SK-N-SH treated with all-trans-retinoic acid at 6 μM for 48 hours (cell line): ENCODE measurements at regions not wholly inside any gene's neighbourhood (a gene's known extent, or its start where the extent isn't known, plus 50 kb on each side); places are given as distances from the start of the nearest gene placed in this dataset.

Experiments
- ATAC-seq: fragments of 200-7000 bp; cut with Tn5 transposase; 3 replicates; pipeline ENCODE4 v1.9.1; 2020; ENCODE audit warnings: mild to moderate bottlenecking, moderate library complexity
- BACH2 ChIP-seq: fragments of 250-450 bp; sonication (Bioruptor Pico); IDR thresholded peaks from 2 replicates; pipeline ENCODE4 v1.9.0; 2021; ENCODE audit warnings: mild to moderate bottlenecking, borderline replicate concordance
- CSDC2 ChIP-seq: fragments of 250-450 bp; sonication (Bioruptor Pico); IDR thresholded peaks from 2 replicates; pipeline ENCODE4 v1.5.0; 2020; ENCODE audit warnings: mild to moderate bottlenecking, moderate library complexity
- ESRRG ChIP-seq: fragments of 250-450 bp; sonication (Bioruptor Pico); IDR thresholded peaks from 2 replicates; pipeline ENCODE4 v1.6.1; 2021; ENCODE audit warnings: mild to moderate bottlenecking
- GLIS3 ChIP-seq: fragments of 250-450 bp; sonication (Bioruptor Pico); IDR thresholded peaks from 2 replicates; pipeline ENCODE4 v1.5.0; 2020; ENCODE audit warnings: mild to moderate bottlenecking, moderate library complexity
- ISL1 ChIP-seq: fragments of 250-450 bp; sonication (Bioruptor Pico); IDR thresholded peaks from 2 replicates; pipeline ENCODE4 v2.1.2; 2022; ENCODE audit warnings: mild to moderate bottlenecking, moderate library complexity
- OSR1 ChIP-seq: fragments of 250-450 bp; sonication (Bioruptor Pico); IDR thresholded peaks from 2 replicates; pipeline ENCODE4 v1.8.0; 2022; ENCODE audit warnings: moderate library complexity, mild to moderate bottlenecking, inconsistent platforms
- PPARA ChIP-seq: fragments of 250-450 bp; sonication (Bioruptor Pico); IDR thresholded peaks from 2 replicates; pipeline ENCODE4 v1.5.0; 2020; ENCODE audit warnings: mild to moderate bottlenecking, borderline replicate concordance
- RARB ChIP-seq: fragments of 250-450 bp; sonication (Bioruptor Pico); IDR thresholded peaks from 2 replicates; pipeline ENCODE4 v1.8.0; 2021; ENCODE audit warnings: mild to moderate bottlenecking, moderate library complexity
- SNAI2 ChIP-seq: fragments of 250-450 bp; sonication (Bioruptor Pico); IDR thresholded peaks from 2 replicates; pipeline ENCODE4 v1.5.0; 2020; ENCODE audit warnings: mild to moderate bottlenecking, moderate library complexity
- TCF4 ChIP-seq: fragments of 250-450 bp; sonication (Bioruptor Pico); IDR thresholded peaks from 2 replicates; pipeline ENCODE4 v1.8.0; 2021; ENCODE audit warnings: mild to moderate bottlenecking, moderate library complexity, borderline replicate concordance
- TOX ChIP-seq: fragments of 250-450 bp; sonication (Bioruptor Pico); IDR thresholded peaks from 2 replicates; pipeline ENCODE4 v1.8.0; 2021; ENCODE audit warnings: mild to moderate bottlenecking, moderate library complexity, borderline replicate concordance
- ZC3H10 ChIP-seq: fragments of 250-450 bp; sonication (Bioruptor Pico); IDR thresholded peaks from 2 replicates; pipeline ENCODE4 v1.5.1; 2021; ENCODE audit warnings: mild to moderate bottlenecking, moderate library complexity
- ZFP3 ChIP-seq: fragments of 250-450 bp; sonication (Bioruptor Pico); IDR thresholded peaks from 2 replicates; pipeline ENCODE4 v1.5.0; 2020; ENCODE audit warnings: mild to moderate bottlenecking, moderate library complexity
- ZNF565 ChIP-seq: fragments of 450-650 bp; formaldehyde crosslinking; conservative IDR thresholded peaks from 2 replicates; pipeline ENCODE4 v1.5.0; 2020; ENCODE audit warnings: low read depth, mild to moderate bottlenecking, moderate library complexity
- ZNF70 ChIP-seq: fragments of 450-650 bp; formaldehyde crosslinking; IDR thresholded peaks from 2 replicates; pipeline ENCODE4 v1.5.0; 2020; ENCODE audit warnings: mild to moderate bottlenecking, moderate library complexity
- ZNF8 ChIP-seq: fragments of 450-650 bp; formaldehyde crosslinking; IDR thresholded peaks from 2 replicates; pipeline ENCODE4 v1.5.0; 2020; ENCODE audit warnings: mild to moderate bottlenecking, moderate library complexity
- TF ChIP-seq, protein P1 (sequence below): fragments of 250-450 bp; sonication (Bioruptor Pico); IDR thresholded peaks from 2 replicates; pipeline ENCODE4 v1.8.0; 2021; ENCODE audit warnings: low read depth, mild to moderate bottlenecking, moderate library complexity, borderline replicate concordance
- TF ChIP-seq, protein P2 (sequence below): fragments of 250-450 bp; sonication (Bioruptor Pico); IDR thresholded peaks from 2 replicates; pipeline ENCODE4 v1.8.0; 2020; ENCODE audit warnings: mild to moderate bottlenecking, moderate library complexity, borderline replicate concordance
- TF ChIP-seq, protein P3 (sequence below): fragments of 250-450 bp; sonication (Bioruptor Pico); IDR thresholded peaks from 2 replicates; pipeline ENCODE4 v1.5.1; 2021; ENCODE audit warnings: mild to moderate bottlenecking, moderate library complexity
- TF ChIP-seq, protein P4 (sequence below): fragments of 250-450 bp; sonication (Bioruptor Pico); IDR thresholded peaks from 2 replicates; pipeline ENCODE4 v1.5.1; 2020; ENCODE audit warnings: low read depth, mild to moderate bottlenecking, moderate library complexity

DNA sequence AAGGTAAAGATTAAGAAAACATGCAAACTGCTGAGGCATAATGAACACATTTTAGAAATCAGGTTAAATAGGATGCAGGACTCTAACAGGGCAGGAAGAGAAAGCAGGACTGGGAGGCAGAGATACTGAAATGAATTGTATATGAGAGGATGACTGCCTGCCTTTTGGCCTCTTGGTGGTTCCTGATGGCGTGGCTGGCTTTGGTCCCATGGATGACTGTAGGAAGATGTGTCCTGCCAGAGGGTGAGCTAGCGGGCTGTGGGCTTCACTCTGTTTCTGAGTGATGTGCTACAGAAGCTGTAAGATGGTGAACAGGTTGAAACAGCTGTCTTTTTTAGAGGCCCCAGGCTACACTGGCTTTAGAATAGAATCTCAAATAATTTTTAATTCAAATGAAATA is 517.0 kb downstream of the SLC4A3 start:
- TF ChIP-seq PPARA (CRISPR knock-in tag) = no peak
- TF ChIP-seq ZFP3 = no peak
- no peak for TF ChIP-seq TOX
- TF ChIP-seq ISL1 (CRISPR knock-in tag) = no peak
- TF ChIP-seq SNAI2 (CRISPR knock-in tag) = no peak
- TF ChIP-seq TCF4 (CRISPR knock-in tag) = no peak
- TF ChIP-seq ZNF70 (CRISPR knock-in tag) = no peak
- TF ChIP-seq, protein P1, sequence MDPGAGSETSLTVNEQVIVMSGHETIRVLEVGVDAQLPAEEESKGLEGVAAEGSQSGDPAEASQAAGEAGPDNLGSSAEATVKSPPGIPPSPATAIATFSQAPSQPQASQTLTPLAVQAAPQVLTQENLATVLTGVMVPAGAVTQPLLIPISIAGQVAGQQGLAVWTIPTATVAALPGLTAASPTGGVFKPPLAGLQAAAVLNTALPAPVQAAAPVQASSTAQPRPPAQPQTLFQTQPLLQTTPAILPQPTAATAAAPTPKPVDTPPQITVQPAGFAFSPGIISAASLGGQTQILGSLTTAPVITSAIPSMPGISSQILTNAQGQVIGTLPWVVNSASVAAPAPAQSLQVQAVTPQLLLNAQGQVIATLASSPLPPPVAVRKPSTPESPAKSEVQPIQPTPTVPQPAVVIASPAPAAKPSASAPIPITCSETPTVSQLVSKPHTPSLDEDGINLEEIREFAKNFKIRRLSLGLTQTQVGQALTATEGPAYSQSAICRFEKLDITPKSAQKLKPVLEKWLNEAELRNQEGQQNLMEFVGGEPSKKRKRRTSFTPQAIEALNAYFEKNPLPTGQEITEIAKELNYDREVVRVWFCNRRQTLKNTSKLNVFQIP (CRISPR knock-in tag) = no peak
- TF ChIP-seq ZC3H10 (CRISPR knock-in tag) = no peak
- TF ChIP-seq CSDC2 = no peak
- TF ChIP-seq, protein P2, sequence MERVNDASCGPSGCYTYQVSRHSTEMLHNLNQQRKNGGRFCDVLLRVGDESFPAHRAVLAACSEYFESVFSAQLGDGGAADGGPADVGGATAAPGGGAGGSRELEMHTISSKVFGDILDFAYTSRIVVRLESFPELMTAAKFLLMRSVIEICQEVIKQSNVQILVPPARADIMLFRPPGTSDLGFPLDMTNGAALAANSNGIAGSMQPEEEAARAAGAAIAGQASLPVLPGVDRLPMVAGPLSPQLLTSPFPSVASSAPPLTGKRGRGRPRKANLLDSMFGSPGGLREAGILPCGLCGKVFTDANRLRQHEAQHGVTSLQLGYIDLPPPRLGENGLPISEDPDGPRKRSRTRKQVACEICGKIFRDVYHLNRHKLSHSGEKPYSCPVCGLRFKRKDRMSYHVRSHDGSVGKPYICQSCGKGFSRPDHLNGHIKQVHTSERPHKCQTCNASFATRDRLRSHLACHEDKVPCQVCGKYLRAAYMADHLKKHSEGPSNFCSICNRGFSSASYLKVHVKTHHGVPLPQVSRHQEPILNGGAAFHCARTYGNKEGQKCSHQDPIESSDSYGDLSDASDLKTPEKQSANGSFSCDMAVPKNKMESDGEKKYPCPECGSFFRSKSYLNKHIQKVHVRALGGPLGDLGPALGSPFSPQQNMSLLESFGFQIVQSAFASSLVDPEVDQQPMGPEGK (CRISPR knock-in tag) = no peak
- no peak for TF ChIP-seq RARB
- TF ChIP-seq OSR1 (CRISPR knock-in tag) = no peak
- TF ChIP-seq ZNF8 (CRISPR knock-in tag) = no peak
- ATAC-seq = peak; percentile 32; the same call in 2 of the 3 replicates

DNA sequence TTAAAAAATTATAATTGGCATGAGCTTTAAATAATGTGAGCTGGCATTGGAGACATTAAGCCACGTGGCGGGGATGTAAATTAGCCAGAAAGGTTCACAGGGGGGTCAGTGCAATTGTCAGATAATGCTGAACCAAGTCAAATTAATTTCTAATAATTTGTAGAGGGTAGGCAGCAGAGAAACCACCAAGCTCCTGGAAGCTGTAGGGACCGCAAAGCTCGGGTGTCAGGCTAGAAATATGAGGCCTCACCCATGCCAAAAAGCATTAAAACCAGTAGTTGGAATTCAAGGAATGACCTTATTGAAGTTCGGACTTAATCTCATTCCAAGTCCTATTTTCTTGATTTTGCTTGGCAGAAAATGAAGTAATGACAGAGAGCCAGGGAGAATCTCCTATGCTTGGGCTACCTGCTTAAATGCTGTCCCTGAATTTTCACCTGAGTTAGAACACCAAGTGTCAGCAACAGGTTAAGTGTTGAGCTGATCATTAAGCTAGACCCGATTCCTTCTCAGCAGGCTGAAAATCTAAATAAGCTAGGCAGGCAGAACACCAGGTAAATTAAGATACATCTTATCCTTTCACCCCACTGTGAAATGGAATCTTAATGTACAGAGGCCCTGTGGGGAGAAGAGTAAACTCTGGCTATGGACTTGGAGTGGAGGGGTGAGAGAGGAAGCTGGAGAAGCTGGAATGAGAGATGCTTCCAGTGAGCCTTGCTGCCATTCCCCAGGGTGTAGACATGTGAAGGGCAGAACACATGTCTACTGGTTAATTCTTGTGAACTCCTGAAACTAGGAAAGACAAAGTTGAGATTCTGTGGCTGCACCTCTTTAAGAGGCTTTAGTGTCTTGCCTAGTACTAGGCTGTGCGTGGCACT is 520.0 kb downstream of the SLC4A3 start:
- no peak for TF ChIP-seq ZC3H10 (CRISPR knock-in tag)
- no peak for TF ChIP-seq ZNF70 (CRISPR knock-in tag)
- TF ChIP-seq ESRRG (CRISPR knock-in tag) = no peak
- TF ChIP-seq, protein P3, sequence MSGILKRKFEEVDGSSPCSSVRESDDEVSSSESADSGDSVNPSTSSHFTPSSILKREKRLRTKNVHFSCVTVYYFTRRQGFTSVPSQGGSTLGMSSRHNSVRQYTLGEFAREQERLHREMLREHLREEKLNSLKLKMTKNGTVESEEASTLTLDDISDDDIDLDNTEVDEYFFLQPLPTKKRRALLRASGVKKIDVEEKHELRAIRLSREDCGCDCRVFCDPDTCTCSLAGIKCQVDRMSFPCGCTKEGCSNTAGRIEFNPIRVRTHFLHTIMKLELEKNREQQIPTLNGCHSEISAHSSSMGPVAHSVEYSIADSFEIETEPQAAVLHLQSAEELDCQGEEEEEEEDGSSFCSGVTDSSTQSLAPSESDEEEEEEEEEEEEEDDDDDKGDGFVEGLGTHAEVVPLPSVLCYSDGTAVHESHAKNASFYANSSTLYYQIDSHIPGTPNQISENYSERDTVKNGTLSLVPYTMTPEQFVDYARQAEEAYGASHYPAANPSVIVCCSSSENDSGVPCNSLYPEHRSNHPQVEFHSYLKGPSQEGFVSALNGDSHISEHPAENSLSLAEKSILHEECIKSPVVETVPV = no peak
- no peak for TF ChIP-seq OSR1 (CRISPR knock-in tag)
- TF ChIP-seq TCF4 (CRISPR knock-in tag) = no peak
- TF ChIP-seq RARB = no peak
- no peak for TF ChIP-seq ZNF8 (CRISPR knock-in tag)
- peak; percentile 85 for ATAC-seq

DNA sequence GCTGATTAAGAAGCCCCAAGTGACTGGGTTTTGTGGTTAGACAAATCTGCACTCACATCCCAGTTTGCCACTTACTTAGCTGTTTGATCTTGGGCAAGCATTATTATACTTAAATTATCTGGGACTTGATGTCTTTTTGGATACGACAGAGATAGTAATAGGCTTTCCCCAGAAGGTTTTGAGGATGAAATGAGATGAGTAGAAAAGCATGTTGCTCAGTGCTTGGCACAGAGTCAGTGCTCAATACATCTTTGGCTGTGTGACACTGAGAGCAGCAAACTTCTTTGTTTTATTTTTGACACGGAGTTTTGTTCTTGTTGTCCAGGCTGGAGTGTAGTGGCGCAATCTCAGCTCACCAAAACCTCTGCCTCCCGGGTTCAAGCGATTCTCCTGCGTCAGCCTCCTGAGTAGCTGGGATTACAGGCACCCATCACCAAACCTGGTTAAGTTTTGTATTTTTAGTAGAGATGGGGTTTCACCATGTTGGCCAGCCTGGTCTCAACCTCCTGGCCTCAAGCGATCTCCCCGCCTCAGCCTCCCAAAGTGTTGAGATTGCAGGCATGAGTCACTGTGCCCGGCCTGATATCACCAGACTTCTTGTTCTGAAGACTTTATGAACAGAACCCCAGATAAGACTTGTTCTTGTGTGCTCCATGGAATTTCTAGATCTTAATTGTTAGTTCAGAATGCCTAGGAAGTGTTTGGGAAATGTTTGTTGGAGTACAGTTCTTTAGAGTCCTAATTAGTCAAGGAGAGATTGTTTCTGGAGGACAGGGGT is 521.2 kb downstream of the SLC4A3 start:
- TF ChIP-seq ISL1 (CRISPR knock-in tag) = no peak
- TF ChIP-seq, protein P1 (CRISPR knock-in tag) = no peak
- no peak for ATAC-seq

DNA sequence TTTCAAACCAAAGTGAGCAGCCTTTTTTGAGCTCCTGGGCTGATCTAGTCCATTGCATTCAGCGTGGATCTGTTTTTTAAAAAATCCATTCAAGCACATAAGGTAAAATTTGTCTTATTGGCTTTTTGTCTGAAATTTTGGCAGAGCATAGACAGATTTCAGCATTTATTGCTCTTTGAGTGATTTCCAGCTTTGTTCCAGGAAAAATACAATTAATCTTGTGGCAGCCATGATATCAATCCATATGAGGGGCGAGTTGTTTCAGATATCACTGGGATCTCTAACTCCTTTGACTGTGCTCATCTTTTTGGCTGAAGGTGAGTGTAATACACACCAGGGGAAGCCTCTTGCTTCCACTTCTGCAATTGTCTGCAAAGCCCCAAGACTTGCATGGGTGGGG is 523.9 kb downstream of the SLC4A3 start:
- no peak for ATAC-seq
- TF ChIP-seq ISL1 (CRISPR knock-in tag) (no peak), ZNF70 (CRISPR knock-in tag) (no peak), OSR1 (CRISPR knock-in tag) (no peak), BACH2 (CRISPR knock-in tag) (no peak), ESRRG (CRISPR knock-in tag) (no peak), ZNF565 (CRISPR knock-in tag) (no peak), ZFP3 (no peak), CSDC2 (no peak), PPARA (CRISPR knock-in tag) (no peak), RARB (no peak), ZC3H10 (CRISPR knock-in tag) (no peak), GLIS3 (CRISPR knock-in tag) (no peak), ZNF8 (CRISPR knock-in tag) (no peak), TOX (no peak), SNAI2 (CRISPR knock-in tag) (no peak)
- TF ChIP-seq, protein P2 (CRISPR knock-in tag) = no peak
- TF ChIP-seq, protein P4, sequence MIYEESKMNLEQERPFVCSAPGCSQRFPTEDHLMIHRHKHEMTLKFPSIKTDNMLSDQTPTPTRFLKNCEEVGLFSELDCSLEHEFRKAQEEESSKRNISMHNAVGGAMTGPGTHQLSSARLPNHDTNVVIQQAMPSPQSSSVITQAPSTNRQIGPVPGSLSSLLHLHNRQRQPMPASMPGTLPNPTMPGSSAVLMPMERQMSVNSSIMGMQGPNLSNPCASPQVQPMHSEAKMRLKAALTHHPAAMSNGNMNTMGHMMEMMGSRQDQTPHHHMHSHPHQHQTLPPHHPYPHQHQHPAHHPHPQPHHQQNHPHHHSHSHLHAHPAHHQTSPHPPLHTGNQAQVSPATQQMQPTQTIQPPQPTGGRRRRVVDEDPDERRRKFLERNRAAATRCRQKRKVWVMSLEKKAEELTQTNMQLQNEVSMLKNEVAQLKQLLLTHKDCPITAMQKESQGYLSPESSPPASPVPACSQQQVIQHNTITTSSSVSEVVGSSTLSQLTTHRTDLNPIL (CRISPR knock-in tag) = no peak
- TF ChIP-seq, protein P3 = no peak
